HuH-7 (cell line): ENCODE measurements at regions not wholly inside any gene's neighbourhood (a gene's known extent, or its start where the extent isn't known, plus 50 kb on each side); places are given as distances from the start of the nearest gene placed in this dataset.
A peak's percentile ranks its signal among the peaks of the same experiment; 100 is the strongest.
"Not testable (repeated sequence)": the region's sequence is repeated elsewhere in the genome, so short reads cannot be mapped to it uniquely, and the experiment has no call there.

ENCODE experiments used
- DNase-seq: peaks from one replicate; pipeline ENCODE4 v3.0.0; 2011; ENCODE audit warnings: low spot score

GRCh38 chr4:49154308-49155103, 168.4 kb downstream of the CWH43 start:
- not testable (repeated sequence) for DNase-seq

DNA sequence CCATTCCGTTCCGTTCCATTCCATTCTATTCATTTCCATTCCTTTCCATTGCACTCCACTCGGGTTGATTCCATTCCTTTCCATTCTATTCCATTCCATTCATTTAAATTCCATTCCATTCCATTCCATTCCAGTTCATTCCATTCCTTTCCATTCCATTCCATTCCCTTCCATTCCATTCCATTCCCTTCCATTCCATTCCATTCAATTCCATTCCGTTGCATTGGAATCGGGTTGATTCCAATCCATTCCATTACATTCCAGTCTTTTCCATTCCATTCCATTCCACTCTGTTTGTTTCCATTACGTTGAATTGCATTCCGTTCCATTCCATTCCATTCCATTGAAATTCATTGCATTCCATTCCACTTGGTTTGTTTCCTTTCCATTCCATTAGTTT, 169.2 kb downstream of the CWH43 start:
- not testable (repeated sequence) for DNase-seq

- not testable (repeated sequence) for DNase-seq
Observed at GRCh38 chr4:49156309-49156708, 170.2 kb downstream of the CWH43 start.

DNA sequence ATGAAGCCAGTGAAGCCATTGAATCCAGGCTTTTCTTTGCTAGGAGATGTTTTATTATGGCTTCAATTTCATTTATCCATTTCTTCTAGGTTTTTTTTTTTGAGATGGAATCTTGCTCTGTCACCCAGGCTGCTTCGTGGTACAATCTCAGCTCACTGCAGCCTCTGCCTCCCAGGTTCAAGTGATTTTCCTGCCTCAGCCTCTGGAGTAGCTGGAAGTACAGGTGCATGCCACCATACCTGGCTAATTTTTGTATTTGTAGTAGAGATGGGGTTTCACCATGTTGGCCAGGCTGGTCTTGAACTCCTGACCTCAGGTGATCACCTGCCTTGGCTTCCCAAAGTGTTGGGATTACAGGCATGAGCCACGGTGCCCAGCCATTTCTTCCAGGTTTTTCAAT, 171.6 kb downstream of the CWH43 start:
- not testable (repeated sequence) for DNase-seq

DNA sequence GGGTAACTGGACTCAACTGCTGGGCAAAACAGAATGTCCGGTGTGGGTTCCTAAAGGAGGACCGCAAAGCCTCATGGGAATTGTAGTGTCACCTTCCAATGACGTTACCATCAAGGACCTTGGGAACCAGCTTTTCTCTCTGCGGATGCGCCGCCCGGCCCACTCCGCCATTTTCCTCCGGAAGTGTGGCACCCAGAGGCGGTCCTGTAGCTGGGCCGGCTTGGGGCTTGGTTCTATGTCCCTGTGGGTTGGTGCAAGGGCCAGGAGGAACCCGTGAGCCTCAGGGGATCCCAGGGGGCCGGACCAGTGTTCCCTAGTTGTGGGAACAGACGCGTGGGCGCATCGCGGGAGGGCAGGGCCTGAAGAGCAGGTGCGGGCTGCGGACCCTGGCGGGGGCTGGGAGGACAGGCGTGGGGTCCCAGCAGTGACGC, 175.1 kb downstream of the CWH43 start:
- DNase-seq, result peak; percentile 37

GRCh38 chr4:49164916-49165315, 178.8 kb downstream of the CWH43 start:
- not testable (repeated sequence) for DNase-seq

- not testable (repeated sequence) for DNase-seq
Observed at GRCh38 chr4:49177847-49178246, 191.8 kb downstream of the CWH43 start.

DNA sequence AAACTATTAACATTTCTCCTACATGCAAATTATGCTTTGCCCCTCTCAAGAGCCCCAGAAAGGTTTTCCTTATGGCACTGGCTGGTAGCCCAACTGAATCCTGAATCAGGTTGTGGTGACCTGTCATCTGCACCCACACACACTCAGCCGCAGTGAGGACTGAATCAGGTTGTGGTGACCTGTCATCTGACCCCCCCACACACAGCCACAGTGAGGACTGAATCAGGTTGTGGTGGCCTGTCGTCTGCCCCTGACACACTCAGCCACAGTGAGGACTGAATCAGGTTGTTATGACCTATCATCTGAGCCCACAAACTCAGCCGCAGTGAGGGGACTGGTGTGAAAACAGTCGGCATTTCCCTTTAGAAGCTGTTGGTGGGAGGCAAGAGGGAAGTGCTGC, 195.0 kb downstream of the CWH43 start:
- not testable (repeated sequence) for DNase-seq

DNA sequence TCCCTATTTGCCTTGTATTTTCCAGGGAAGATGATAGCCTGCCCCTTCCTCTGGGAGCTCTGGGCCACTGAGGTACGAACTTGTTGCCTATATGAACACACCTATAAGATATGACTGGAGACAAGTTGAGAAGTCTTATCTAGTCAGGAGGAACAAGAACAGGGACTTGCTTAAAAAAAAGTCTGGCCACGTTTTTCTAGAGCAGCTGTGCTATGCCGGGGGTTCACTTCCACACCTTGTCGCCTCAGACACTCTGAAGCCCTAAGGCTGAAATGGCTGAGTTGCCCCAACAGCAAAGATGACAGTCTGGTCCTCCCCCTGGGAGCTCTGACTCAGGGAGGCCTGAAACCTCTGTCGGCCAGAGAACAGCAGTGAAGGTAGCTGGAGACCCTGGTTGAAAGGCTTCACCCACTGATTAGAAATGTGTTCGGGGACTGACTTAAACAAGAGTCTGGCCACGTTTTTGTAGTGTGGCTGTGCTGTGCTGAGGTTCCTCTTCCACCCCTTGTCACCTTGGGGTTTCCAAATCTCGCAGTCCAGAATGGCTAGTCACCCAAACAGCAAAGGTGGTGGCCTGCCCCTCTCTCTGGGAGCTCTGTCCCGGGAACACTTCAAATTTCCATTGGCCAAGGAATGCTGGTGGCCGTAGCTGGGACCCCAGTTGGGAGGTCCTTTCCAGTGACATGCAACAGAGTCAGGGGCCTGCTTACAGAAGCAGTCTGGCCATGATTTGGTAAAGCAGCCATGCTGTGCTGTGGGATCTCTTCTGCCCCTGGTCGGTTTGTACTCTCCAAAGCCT, 225.5 kb downstream of the CWH43 start:
- DNase-seq, result not testable (repeated sequence)

GRCh38 chr4:49213250-49213649, 227.2 kb downstream of the CWH43 start:
- not testable (repeated sequence) for DNase-seq

DNA sequence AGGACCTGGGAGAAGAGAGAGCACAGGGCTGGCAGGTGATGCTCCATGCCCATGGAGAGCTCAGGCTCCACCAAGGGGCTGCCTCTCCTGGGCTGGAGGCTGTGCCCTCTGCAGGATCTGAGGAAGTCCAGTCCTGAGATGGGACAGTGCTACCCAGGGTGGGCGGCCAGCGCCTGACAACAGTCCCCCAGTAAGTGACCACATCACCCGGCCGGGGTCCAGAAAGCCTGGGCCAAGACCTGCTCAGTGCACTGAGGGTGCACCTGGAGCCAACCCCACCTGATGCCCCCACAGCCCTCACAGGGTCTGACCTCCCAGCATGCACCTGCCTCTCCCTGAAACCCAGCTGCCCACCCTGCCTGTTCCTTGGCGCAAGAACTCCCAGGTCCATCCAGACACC, 227.7 kb downstream of the CWH43 start:
- not testable (repeated sequence) for DNase-seq

- not testable (repeated sequence) for DNase-seq
Observed at GRCh38 chr4:49214453-49215081, 228.5 kb downstream of the CWH43 start.

GRCh38 chr4:49215082-49215479, 229.0 kb downstream of the CWH43 start:
- DNase-seq, result not testable (repeated sequence)

- DNase-seq, result not testable (repeated sequence)
Observed at GRCh38 chr4:49216606-49217005, 230.5 kb downstream of the CWH43 start.

DNA sequence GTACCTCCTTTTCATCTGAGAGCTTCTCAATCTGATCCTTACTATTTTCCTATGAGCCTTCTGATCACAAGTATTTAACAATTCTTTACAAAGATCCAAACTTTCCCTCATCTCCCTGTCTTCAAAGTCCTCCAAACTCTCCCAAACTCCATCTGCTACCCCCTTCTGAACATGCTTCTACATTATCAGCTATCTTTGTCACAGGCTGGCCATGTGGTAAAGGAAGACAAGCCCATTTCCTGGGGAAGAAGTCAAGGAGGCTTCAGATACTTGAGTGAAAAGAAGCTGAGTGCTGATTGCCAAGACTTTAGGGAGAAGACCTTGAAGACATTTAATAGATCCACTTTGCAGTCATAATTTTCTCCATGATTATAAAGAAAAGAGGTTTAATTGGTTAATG, 231.4 kb downstream of the CWH43 start:
- no peak for DNase-seq

DNA sequence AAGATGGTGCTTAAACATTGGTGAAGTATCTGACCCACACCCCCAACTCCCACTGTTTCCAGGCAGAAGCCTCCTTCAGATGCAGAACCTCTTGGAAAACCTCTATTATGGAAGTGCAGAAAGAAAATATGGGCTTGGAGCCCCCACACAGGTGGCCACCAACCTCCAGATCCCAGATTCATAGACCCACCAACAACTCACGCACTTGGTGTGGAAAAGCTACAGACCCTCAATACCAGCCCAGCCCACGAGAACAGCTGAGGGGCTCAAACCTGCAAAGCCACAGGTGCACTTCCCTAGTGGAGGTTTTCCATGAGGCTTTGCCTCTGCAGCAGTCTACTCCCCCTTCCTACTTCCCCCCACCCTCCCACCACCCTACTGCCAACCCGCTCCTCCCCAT, 232.0 kb downstream of the CWH43 start:
- not testable (repeated sequence) for DNase-seq

GRCh38 chr4:49218931-49219330, 232.9 kb downstream of the CWH43 start:
- DNase-seq, result not testable (repeated sequence)

GRCh38 chr4:49219489-49220225, 233.6 kb downstream of the CWH43 start:
- DNase-seq, result not testable (repeated sequence)

DNA sequence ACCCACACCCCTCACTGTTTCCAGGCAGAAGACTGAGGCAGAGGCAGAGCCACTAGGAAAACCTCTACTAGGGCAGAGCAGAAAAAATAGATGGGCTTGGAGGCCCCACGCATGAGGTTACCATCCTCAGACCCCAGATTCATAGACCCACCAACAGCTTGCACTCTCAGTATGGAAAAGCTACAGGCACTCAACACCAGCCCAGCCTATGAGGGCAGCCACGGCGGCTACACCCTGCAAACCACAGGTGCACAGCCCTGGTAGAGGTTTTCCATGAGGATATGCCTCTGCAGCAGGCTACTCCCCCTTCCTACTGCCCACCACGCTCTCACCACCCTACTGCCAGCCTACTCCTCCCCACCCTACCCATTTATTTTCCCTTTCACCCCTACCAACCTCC, 235.1 kb downstream of the CWH43 start:
- DNase-seq, result no peak

- not testable (repeated sequence) for DNase-seq
Observed at GRCh38 chr4:49222810-49223209, 236.7 kb downstream of the CWH43 start.

DNA sequence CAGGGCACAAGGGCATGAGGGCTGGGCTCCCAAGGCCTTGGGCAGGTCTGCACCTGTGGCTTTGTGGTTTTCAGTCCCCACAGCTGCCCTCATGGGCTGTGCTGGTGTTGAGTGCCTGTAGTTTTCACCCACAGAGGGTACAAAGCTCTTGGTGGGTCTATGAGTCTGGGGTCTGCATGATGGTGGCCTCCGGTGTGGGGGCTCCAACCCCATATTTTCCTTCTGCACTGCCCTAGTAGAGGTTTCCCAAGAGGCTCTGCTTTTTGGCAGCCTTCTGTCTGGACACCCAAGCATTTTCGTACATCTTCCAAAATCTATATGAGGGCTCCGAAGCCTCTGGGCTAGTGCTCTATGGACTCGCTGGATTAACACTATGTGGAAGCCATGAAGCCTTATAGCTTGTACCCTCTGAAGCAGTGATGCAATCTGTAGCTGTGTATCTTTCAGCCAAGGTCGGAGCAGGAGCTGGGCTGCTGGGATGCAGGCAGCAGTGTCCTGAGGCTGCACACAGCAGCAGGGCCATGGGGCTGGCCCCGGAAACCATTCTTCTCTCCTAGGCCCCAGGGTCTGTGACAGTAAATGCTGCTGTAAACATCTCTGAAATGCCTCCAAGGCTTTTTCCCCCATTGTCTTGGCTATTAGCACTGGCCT, 240.3 kb downstream of the CWH43 start:
- DNase-seq, result not testable (repeated sequence)
